ENCODE measurements at regions not wholly inside any gene's neighbourhood (a gene's known extent, or its start where the extent isn't known, plus 50 kb on each side); places are given as distances from the start of the nearest gene placed in this dataset.
"Not testable (repeated sequence)": the region's sequence is repeated elsewhere in the genome, so short reads cannot be mapped to it uniquely, and the experiment has no call there.

DNA sequence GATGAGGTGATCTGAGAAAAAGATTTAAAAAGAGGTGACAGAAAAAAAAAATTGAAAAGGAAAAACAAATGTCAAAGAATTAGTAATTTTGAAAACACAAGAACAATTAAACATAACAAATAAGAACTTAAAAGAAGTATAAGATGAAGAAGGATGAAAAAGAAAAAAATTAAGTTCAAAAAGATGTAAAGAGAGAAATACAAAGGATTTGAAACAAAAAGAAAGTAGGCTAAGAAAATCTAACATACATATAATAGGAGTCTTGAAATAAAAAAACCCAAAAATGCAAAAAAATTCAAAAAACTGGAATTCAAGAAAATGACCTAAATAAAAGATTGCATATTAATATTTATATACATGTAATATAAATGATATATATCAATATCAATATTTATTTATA is 949.2 kb downstream of the MCTP2 start:
- no peak for DNase-seq (ENCODE audit: low spot score)

DNA sequence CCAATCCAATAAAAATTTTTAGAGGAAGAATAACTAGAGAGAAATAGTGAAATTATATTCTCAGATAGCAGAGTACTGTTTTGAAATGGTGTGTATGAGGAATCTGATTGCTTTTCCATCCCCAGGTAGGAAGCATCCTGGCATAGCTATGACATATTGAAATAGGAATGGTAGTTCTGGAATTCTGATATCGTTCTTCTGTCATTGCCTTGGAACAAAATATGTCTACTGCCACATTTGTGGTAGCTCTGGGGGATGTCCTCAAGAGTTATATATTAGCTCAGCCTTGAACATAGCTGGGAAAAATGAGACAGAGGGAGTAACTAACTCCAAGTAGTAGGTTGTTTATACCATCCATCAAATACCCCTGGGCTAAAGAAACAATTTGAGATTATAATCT is 950.7 kb downstream of the MCTP2 start:
- DNase-seq (ENCODE audit: low spot score) = no peak

GRCh38 chr15:95192923-95193322 is 961.6 kb downstream of the MCTP2 start:
- DNase-seq (ENCODE audit: low spot score) = no peak

DNA sequence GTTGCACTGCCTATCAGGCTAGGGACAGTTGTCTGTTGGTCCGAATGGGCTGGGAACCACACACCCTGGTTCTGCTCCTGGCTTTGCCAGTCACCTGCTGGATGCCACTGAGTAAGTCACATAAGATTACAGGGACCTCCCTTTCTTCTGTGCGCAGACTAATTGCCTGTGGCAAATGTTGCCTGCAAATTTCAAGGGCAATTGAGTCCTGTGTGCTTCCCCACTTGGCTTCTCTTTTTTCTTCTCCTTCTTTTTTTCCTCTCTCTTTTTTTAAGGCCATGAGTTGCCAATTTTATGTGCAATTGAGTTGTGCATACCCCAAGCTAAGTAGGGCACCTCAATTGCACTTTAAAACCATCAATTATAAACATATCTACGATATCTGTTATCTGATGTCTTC is 963.4 kb downstream of the MCTP2 start:
- no peak for DNase-seq (ENCODE audit: low spot score)

DNA sequence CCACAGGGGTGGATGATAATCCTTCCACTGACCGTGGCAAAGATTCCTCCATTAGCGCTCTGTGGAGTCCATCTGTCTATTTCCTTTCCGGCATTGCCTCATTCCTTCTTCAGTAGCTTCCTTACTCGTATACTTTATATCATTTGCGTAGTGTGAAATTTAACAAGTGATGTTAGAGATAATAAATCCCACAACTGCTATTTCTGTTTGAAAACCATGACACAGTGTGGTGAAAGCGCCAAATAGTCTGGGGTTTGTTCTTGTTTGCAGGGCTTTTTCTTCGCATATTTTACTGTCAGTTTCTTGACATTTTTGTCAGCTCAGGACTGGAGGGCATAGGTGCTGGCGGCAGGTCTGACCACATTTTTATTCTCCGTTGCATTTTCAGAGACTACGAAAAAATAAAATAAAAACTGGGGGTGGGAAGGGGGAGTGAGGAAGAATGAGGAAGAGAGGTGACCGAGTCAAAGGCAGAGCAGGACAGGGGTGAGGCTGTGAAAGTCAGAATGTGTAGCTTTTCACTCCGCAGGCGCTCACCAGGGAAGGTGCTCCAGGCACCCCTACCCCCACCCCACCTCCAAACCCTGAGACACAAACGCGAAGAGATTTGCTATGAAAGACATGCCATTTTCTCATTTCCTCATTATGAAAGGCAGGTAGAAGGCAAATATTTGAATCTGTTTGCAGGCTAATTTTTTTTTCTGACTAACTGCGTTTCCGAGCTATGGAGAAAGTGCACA is 965.0 kb downstream of the MCTP2 start:
- DNase-seq (ENCODE audit: low spot score) = no peak

- no peak for DNase-seq (ENCODE audit: low spot score)
Observed at GRCh38 chr15:95202569-95203349, 971.4 kb downstream of the MCTP2 start.

DNA sequence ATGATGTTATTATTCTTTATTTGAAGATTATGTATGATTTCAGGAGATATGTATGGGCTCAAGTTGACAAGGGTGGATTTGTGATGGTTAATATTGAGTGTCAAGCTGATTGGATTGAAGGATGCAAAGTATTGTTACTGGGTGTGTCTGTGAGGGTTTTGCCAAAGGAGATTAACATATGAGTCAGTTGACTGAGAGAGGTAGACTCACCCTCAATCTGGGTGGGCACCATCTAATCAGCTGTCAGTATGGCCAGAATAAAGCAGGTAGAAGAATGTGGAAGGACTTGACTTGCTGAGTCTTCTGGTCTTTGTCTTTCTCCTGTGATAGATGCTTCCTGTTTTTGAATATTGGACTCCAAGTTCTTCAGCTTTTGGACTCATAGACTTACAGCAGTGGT is 973.7 kb downstream of the MCTP2 start:
- no peak for DNase-seq (ENCODE audit: low spot score)

GRCh38 chr15:95205830-95206229 is 974.5 kb downstream of the MCTP2 start:
- not testable (repeated sequence) for DNase-seq (ENCODE audit: low spot score)

- DNase-seq (ENCODE audit: low spot score) = no peak
Observed at GRCh38 chr15:95208071-95208470, 976.7 kb downstream of the MCTP2 start.

DNA sequence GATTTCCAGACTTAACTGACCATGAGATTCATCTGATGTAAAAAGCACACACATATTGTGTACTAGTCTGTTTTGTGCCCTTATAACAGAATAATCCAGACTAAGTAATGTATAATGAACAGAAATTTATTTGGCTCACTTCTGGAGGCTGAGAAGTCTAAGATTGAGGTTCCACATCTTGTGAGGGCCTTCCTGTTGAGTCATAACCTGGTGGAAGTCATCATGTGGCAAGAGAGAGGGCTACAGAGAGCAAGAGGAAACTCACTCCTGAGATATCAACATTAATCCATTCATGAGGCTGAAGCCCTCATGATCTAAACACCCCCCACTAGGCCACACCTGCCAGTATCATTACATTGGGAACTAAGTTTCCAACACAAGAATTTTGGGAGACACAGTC is 977.6 kb downstream of the MCTP2 start:
- no peak for DNase-seq (ENCODE audit: low spot score)

GRCh38 chr15:95210436-95210981 is 979.1 kb downstream of the MCTP2 start:
- DNase-seq (ENCODE audit: low spot score) = peak; percentile 67

DNA sequence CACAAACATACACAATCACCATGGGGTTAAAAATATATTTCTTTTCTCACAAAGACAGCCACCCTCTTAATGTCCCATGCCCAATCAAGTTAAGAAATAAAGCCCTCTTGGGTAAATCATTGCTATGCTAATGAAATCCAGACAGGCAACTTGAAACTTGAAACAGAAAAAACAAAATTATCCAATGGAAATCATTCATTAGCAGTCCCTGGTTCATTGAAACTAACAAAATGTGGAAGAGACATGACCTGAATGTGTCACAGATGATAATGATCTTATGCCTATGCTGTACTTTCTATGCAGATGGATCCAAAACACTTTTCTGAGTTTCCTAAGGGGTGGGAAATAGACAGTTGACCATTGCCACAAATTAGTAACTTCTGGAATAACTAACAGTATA is 983.7 kb downstream of the MCTP2 start:
- DNase-seq (ENCODE audit: low spot score) = no peak

- no peak for DNase-seq (ENCODE audit: low spot score)
Observed at GRCh38 chr15:95226835-95227234, 995.5 kb downstream of the MCTP2 start.

DNA sequence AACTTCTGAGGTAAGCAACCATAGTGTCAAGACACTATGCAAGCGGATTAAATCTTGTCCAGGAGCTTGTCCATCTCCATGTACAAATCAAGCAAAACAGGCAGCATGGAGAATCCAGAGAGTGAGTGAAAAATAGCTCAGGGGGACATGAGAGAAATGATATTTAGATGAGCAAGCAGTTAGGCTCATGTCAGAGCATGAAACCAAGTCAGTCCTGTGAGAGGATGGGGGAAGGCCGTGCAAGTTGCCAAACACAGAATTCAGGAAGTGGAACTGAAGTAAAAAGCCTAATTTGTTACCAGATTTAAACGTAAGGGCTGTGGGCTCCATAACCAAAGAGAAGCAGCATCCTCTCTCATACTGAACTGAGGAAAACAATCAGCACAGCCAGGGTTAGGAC is 995.9 kb downstream of the MCTP2 start:
- DNase-seq (ENCODE audit: low spot score) = no peak

DNA sequence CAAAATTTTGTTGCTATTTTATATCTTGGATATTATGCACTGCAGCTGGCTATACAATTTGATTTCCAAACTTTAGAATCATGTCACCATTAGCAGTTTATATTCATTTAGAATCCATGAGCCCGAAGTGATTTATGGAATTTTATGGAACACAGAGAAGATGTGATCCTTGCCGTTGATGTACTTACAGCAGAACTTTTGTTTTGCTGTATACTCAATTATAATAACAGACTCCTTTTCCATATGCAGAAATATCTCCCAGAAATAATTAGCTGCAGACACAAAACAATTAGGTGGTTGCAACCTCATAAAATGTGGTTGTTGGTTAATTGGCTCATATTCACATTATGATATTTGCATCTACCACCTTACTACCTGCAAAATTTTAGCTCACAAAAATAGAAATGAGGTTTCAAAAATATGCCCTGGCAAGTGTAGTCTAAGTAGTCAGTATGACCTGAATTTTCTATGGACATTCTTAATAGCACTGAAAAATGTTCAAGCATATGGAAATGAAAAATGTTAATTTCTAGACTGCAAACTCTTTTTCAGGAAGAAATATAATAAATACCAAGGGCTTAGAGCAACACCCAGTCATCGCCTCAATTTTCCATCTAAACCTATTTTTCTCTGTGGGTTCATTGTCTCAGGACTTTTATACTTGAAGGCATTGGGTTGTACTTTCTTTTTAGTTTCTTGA is 997.6 kb downstream of the MCTP2 start:
- no peak for DNase-seq (ENCODE audit: low spot score)

DNA sequence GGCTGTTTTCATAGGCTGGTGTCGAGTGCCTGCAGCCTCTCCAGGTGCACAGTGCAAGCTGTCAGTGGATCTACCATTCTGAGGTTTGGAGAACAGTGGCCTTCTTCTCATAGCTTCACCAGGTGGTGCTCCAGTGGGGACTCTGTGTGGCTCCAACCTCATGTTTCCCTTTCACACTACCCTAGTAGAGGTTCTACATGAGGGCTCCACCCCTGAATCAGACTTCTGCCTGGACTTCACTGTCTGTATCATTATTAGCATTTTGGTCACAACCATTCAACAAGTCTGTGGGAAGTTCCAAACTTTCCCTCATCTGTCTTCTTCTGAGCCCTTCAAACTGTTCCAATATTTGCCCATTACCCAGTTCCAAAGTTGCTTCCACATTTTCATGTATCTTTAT is 1003.7 kb downstream of the MCTP2 start:
- DNase-seq (ENCODE audit: low spot score) = no peak

DNA sequence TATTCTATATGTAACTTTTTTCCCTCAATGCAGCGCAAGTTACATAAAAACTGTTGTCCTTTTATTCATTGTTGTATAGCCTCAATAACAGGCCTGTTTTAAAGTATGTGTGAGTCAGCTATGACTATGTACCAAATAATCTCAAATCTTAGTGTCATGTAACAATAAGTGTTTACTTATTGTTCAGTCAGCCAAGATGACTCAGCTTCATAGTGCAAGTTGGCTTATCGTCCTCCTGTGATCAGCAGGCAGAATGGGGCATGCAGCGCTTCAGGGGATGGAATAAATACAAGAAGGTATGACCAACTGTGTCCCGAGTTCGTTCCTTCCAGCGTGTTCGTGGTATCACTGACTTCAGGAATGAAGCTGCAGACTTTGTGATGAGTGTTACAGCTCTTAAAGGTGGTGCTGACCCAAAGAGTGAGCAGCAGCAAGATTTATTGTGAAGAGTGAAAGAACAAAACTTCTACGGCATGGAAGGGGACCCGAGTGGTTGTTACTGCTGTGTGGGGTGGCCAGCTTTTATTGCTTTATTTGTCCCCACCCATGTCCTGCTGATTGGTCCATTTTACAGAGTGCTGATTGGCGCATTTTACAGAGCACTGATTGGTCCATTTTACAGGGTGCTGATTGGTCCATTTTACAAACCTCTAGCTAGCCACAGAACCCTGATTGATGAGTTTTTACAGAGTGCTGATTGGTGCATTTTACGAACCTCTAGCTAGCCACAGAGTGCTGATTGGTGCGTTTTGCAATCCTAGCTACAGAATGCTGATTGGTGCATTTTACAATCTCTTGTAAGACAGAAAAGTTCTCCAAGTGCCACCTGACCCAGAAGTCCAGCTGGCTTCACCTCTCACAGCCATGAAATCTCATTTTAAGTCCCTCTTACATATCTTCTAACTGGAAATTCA is 1016.0 kb downstream of the MCTP2 start:
- DNase-seq (ENCODE audit: low spot score) = no peak

DNA sequence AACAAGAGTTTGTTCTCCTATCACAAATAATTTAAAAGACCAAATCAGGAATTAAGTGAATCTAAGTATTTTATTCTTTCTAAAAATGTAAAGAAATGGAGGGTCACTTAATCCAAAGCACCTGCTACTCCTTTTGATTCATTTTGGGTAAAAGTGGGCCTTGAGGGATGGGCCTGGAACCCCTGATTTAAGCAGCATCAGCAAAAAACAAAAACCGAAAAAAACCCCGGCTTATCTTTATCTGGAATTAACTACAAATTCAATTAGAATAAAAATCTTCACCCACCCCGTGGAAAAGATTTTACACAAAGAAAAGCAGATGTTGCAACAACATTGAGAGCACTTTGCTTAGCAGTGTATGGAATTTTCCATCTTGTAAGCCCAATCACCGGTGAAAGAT is 1018.2 kb downstream of the MCTP2 start:
- DNase-seq (ENCODE audit: low spot score) = no peak

DNA sequence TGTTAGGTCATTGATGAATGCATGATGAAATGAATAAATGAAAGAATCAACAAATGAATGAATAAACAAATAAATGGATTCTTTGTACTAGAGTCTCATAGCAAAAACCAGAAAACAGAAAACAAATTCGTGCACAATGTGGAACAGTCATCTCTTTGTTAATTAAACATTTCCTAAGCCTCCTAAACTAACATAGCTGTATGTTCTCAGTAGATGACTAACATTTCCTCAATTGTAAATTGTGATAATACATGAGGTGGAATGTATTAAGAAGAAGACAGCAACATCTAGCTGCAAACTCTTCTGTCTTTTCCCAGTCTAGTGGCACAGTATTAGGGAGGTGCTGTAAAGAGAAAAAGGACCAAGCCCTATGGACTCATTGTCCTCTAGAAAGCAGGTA is 1021.0 kb downstream of the MCTP2 start:
- no peak for DNase-seq (ENCODE audit: low spot score)

- no peak for DNase-seq (ENCODE audit: low spot score)
Observed at GRCh38 chr15:95254263-95254662, 1022.9 kb downstream of the MCTP2 start.

DNA sequence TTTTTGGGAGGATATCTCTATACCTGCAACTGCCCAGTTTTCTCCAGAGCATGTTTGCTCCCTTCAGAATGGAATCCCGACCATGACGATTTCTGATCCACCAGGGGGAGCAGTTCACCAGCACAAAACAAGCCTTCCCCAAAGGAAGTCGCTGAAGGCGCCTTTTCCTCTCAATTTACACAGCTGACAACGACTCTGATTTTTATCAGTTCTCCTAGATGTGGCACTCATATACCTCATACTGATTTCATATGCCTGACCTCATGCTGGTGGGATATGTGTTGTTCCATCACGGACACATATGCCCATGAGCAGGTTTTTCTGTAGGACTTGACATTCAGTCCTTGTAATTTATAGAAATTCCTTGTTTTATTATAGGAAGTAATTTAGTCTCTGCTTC is 1028.2 kb downstream of the MCTP2 start:
- peak; percentile 73 for DNase-seq (ENCODE audit: low spot score)

DNA sequence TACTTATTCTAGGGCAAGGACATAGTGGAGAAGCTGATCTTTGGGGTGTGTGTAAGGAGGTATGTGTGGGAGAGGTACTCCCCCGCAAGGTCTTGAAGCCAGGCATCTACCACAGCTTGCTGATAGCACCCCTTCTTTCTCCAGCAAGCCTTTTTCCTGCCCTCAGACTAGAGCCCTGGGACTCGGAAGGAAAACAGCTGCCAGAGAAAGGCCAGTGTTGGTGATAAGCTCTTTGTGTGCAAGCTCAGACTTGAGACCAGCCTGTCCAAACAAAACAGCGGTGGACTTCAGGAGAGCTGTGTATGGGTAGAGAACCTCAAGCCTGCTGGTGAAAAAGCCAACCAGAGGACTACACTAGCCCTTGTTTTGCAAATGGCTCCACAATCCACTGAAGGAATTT is 1028.6 kb downstream of the MCTP2 start:
- DNase-seq (ENCODE audit: low spot score) = no peak

Data from pons (tissue), 1 donor.